GM12878 (cell line): ENCODE measurements at regions not wholly inside any gene's neighbourhood (a gene's known extent, or its start where the extent isn't known, plus 50 kb on each side); places are given as distances from the start of the nearest gene placed in this dataset.
"Not testable (repeated sequence)": the region's sequence is repeated elsewhere in the genome, so short reads cannot be mapped to it uniquely, and the experiment has no call there.

ENCODE experiments used
- CHD2 ChIP-seq: IDR thresholded peaks from 2 replicates; pipeline ENCODE4 v1.6.1; 2011; ENCODE audit warnings: low read depth, low read length, improper control_type of control experiment, borderline replicate concordance
- EGR1 ChIP-seq, 2 experiments: IDR thresholded peaks; 1 replicate in 1 of 2; 2 replicates in 1 of 2; pipeline ENCODE4 v1.6.1; 2011 to 2012; ENCODE audit warnings: low read depth in 2 of 2, low read length in 2 of 2, borderline replicate concordance in 1 of 2, mild to moderate bottlenecking in 1 of 2, moderate library complexity in 1 of 2
- EP300 ChIP-seq, 2 experiments: fragments of 150-350 bp in 1 of 2; IDR thresholded peaks; 2 replicates each; pipeline ENCODE4 v1.6.1; 2011 to 2012; ENCODE audit warnings: low read depth in 2 of 2, low read length in 2 of 2, borderline replicate concordance in 1 of 2, improper control_type of control experiment in 1 of 2, inconsistent platforms in 1 of 2; ENCODE audit not compliant: control insufficient read depth in 1 of 2
- EZH2 ChIP-seq: IDR thresholded peaks from 2 replicates; pipeline ENCODE4 v1.6.1; 2012; ENCODE audit warnings: low read depth, mild to moderate bottlenecking, control low read depth, inconsistent platforms, low read length, borderline replicate concordance; ENCODE audit not compliant: control insufficient read depth
- FOXM1 ChIP-seq: IDR thresholded peaks from 2 replicates; pipeline ENCODE4 v1.6.1; 2012; ENCODE audit warnings: low read depth, mild to moderate bottlenecking, inconsistent platforms, low read length, moderate library complexity
- MEF2B ChIP-seq: fragments of 450-650 bp; IDR thresholded peaks from 2 replicates; pipeline ENCODE4 v1.6.1; 2018; ENCODE audit warnings: mild to moderate bottlenecking, moderate library complexity; ENCODE audit not compliant: partially characterized antibody, poor library complexity, severe bottlenecking
- NRF1 ChIP-seq: conservative IDR thresholded peaks from 2 replicates; pipeline ENCODE4 v1.6.1; 2011; ENCODE audit warnings: mild to moderate bottlenecking, low read depth, low read length, improper control_type of control experiment
- RAD21 ChIP-seq: IDR thresholded peaks from 2 replicates; pipeline ENCODE4 v1.6.1; 2011; ENCODE audit warnings: mild to moderate bottlenecking, low read depth, low read length, moderate library complexity; ENCODE audit not compliant: insufficient read depth
- ZNF217 ChIP-seq: fragments of 450-650 bp; IDR thresholded peaks from 2 replicates; pipeline ENCODE4 v1.6.1; 2017; ENCODE audit warnings: antibody characterized with exemption, mild to moderate bottlenecking
- ZZZ3 ChIP-seq: IDR thresholded peaks from 2 replicates; pipeline ENCODE4 v1.6.1; 2011; ENCODE audit warnings: low read depth; ENCODE audit not compliant: control insufficient read depth, insufficient read length
- TF ChIP-seq, protein P1 (sequence below), 3 experiments: IDR thresholded peaks in 2 of 3; conservative IDR thresholded peaks in 1 of 3; 2 replicates each; pipeline ENCODE4 v1.5.1; 2011; ENCODE audit warnings: low read depth in 3 of 3, low read length in 3 of 3, mild to moderate bottlenecking in 3 of 3, control low read depth in 2 of 3, moderate library complexity in 2 of 3, inconsistent platforms in 1 of 3, mixed read lengths in 1 of 3; ENCODE audit not compliant: control insufficient read depth in 2 of 3, insufficient read depth in 1 of 3; ENCODE audit errors: extremely low read depth in 1 of 3
- TF ChIP-seq, protein P2 (sequence below): IDR thresholded peaks from 2 replicates; pipeline ENCODE4 v1.6.1; 2011; ENCODE audit warnings: low read depth, low read length, improper control_type of control experiment, borderline replicate concordance
- TF ChIP-seq, protein P3 (sequence below): fragments of 450-650 bp; IDR thresholded peaks from 2 replicates; pipeline ENCODE4 v1.6.1; 2016; ENCODE audit warnings: mild to moderate bottlenecking, moderate library complexity, borderline replicate concordance
- TF ChIP-seq, protein P4 (sequence below): IDR thresholded peaks from 2 replicates; pipeline ENCODE4 v1.6.1; 2012; ENCODE audit warnings: low read length, inconsistent platforms

DNA sequence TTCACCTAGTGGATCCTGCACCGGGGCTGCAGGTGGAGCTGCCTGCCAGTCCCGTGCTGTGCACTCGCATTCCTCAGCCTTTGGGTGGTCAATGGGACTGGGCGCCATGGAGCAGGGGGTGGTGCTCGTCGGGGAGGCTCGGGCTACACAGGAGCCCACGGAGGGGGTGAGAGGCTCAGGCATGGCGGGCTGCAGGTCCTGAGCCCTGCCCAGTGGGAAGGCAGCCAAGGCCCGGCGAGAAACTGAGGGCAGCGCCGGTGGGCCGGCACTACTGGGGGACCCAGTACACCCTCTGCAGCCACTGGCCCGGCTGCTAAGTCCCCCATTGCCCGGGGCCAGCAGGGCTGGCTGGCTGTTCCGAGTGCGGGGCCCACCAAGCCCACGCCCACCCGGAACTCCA, 401.0 kb upstream of the CDH9 start:
- TF ChIP-seq, protein P1, sequence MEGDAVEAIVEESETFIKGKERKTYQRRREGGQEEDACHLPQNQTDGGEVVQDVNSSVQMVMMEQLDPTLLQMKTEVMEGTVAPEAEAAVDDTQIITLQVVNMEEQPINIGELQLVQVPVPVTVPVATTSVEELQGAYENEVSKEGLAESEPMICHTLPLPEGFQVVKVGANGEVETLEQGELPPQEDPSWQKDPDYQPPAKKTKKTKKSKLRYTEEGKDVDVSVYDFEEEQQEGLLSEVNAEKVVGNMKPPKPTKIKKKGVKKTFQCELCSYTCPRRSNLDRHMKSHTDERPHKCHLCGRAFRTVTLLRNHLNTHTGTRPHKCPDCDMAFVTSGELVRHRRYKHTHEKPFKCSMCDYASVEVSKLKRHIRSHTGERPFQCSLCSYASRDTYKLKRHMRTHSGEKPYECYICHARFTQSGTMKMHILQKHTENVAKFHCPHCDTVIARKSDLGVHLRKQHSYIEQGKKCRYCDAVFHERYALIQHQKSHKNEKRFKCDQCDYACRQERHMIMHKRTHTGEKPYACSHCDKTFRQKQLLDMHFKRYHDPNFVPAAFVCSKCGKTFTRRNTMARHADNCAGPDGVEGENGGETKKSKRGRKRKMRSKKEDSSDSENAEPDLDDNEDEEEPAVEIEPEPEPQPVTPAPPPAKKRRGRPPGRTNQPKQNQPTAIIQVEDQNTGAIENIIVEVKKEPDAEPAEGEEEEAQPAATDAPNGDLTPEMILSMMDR (IDR thresholded peaks at IDR 0.05 in 2 of 3, conservative IDR thresholded peaks at IDR 0.05 in 1 of 3; ENCODE audit: control insufficient read depth in 2 of 3, extremely low read depth in 1 of 3, insufficient read depth in 1 of 3, low read depth in 3 of 3, low read length in 3 of 3): not testable (repeated sequence)
- not testable (repeated sequence) for TF ChIP-seq CHD2; FOXM1; ZZZ3; MEF2B; NRF1; ZNF217; RAD21; EZH2; EP300 (IDR thresholded peaks at IDR 0.05; ENCODE audit: borderline replicate concordance in 1 of 2, control insufficient read depth in 1 of 2, low read depth in 2 of 2, low read length in 2 of 2); EGR1 (IDR thresholded peaks at IDR 0.05; ENCODE audit: borderline replicate concordance in 1 of 2, low read depth in 2 of 2, low read length in 2 of 2)
- TF ChIP-seq, protein P2, sequence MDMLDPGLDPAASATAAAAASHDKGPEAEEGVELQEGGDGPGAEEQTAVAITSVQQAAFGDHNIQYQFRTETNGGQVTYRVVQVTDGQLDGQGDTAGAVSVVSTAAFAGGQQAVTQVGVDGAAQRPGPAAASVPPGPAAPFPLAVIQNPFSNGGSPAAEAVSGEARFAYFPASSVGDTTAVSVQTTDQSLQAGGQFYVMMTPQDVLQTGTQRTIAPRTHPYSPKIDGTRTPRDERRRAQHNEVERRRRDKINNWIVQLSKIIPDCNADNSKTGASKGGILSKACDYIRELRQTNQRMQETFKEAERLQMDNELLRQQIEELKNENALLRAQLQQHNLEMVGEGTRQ: not testable (repeated sequence)
- TF ChIP-seq, protein P3, sequence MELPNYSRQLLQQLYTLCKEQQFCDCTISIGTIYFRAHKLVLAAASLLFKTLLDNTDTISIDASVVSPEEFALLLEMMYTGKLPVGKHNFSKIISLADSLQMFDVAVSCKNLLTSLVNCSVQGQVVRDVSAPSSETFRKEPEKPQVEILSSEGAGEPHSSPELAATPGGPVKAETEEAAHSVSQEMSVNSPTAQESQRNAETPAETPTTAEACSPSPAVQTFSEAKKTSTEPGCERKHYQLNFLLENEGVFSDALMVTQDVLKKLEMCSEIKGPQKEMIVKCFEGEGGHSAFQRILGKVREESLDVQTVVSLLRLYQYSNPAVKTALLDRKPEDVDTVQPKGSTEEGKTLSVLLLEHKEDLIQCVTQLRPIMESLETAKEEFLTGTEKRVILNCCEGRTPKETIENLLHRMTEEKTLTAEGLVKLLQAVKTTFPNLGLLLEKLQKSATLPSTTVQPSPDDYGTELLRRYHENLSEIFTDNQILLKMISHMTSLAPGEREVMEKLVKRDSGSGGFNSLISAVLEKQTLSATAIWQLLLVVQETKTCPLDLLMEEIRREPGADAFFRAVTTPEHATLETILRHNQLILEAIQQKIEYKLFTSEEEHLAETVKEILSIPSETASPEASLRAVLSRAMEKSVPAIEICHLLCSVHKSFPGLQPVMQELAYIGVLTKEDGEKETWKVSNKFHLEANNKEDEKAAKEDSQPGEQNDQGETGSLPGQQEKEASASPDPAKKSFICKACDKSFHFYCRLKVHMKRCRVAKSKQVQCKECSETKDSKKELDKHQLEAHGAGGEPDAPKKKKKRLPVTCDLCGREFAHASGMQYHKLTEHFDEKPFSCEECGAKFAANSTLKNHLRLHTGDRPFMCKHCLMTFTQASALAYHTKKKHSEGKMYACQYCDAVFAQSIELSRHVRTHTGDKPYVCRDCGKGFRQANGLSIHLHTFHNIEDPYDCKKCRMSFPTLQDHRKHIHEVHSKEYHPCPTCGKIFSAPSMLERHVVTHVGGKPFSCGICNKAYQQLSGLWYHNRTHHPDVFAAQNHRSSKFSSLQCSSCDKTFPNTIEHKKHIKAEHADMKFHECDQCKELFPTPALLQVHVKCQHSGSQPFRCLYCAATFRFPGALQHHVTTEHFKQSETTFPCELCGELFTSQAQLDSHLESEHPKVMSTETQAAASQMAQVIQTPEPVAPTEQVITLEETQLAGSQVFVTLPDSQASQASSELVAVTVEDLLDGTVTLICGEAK: not testable (repeated sequence)
- TF ChIP-seq, protein P4, sequence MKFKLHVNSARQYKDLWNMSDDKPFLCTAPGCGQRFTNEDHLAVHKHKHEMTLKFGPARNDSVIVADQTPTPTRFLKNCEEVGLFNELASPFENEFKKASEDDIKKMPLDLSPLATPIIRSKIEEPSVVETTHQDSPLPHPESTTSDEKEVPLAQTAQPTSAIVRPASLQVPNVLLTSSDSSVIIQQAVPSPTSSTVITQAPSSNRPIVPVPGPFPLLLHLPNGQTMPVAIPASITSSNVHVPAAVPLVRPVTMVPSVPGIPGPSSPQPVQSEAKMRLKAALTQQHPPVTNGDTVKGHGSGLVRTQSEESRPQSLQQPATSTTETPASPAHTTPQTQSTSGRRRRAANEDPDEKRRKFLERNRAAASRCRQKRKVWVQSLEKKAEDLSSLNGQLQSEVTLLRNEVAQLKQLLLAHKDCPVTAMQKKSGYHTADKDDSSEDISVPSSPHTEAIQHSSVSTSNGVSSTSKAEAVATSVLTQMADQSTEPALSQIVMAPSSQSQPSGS: not testable (repeated sequence)
